SK-N-SH treated with all-trans-retinoic acid at 6 μM for 48 hours (cell line): ENCODE measurements at regions not wholly inside any gene's neighbourhood (a gene's known extent, or its start where the extent isn't known, plus 50 kb on each side); places are given as distances from the start of the nearest gene placed in this dataset.

Experiments used
- ATAC-seq: fragments of 200-7000 bp; cut with Tn5 transposase; 3 replicates; pipeline ENCODE4 v1.9.1; 2020; ENCODE audit warnings: mild to moderate bottlenecking, moderate library complexity
- ARNTL ChIP-seq: fragments of 450-650 bp; formaldehyde crosslinking; IDR thresholded peaks from 2 replicates; pipeline ENCODE4 v1.5.0; 2020; ENCODE audit warnings: low read depth, mild to moderate bottlenecking, moderate library complexity, borderline replicate concordance
- BACH2 ChIP-seq: fragments of 250-450 bp; sonication (Bioruptor Pico); IDR thresholded peaks from 2 replicates; pipeline ENCODE4 v1.9.0; 2021; ENCODE audit warnings: mild to moderate bottlenecking, borderline replicate concordance
- CSDC2 ChIP-seq: fragments of 250-450 bp; sonication (Bioruptor Pico); IDR thresholded peaks from 2 replicates; pipeline ENCODE4 v1.5.0; 2020; ENCODE audit warnings: mild to moderate bottlenecking, moderate library complexity
- ESRRG ChIP-seq: fragments of 250-450 bp; sonication (Bioruptor Pico); IDR thresholded peaks from 2 replicates; pipeline ENCODE4 v1.6.1; 2021; ENCODE audit warnings: mild to moderate bottlenecking
- GLIS3 ChIP-seq: fragments of 250-450 bp; sonication (Bioruptor Pico); IDR thresholded peaks from 2 replicates; pipeline ENCODE4 v1.5.0; 2020; ENCODE audit warnings: mild to moderate bottlenecking, moderate library complexity
- ISL1 ChIP-seq: fragments of 250-450 bp; sonication (Bioruptor Pico); IDR thresholded peaks from 2 replicates; pipeline ENCODE4 v2.1.2; 2022; ENCODE audit warnings: mild to moderate bottlenecking, moderate library complexity
- OSR1 ChIP-seq: fragments of 250-450 bp; sonication (Bioruptor Pico); IDR thresholded peaks from 2 replicates; pipeline ENCODE4 v1.8.0; 2022; ENCODE audit warnings: moderate library complexity, mild to moderate bottlenecking, inconsistent platforms
- PPARA ChIP-seq: fragments of 250-450 bp; sonication (Bioruptor Pico); IDR thresholded peaks from 2 replicates; pipeline ENCODE4 v1.5.0; 2020; ENCODE audit warnings: mild to moderate bottlenecking, borderline replicate concordance
- RARB ChIP-seq: fragments of 250-450 bp; sonication (Bioruptor Pico); IDR thresholded peaks from 2 replicates; pipeline ENCODE4 v1.8.0; 2021; ENCODE audit warnings: mild to moderate bottlenecking, moderate library complexity
- SNAI2 ChIP-seq: fragments of 250-450 bp; sonication (Bioruptor Pico); IDR thresholded peaks from 2 replicates; pipeline ENCODE4 v1.5.0; 2020; ENCODE audit warnings: mild to moderate bottlenecking, moderate library complexity
- TCF4 ChIP-seq: fragments of 250-450 bp; sonication (Bioruptor Pico); IDR thresholded peaks from 2 replicates; pipeline ENCODE4 v1.8.0; 2021; ENCODE audit warnings: mild to moderate bottlenecking, moderate library complexity, borderline replicate concordance
- TOX ChIP-seq: fragments of 250-450 bp; sonication (Bioruptor Pico); IDR thresholded peaks from 2 replicates; pipeline ENCODE4 v1.8.0; 2021; ENCODE audit warnings: mild to moderate bottlenecking, moderate library complexity, borderline replicate concordance
- ZC3H10 ChIP-seq: fragments of 250-450 bp; sonication (Bioruptor Pico); IDR thresholded peaks from 2 replicates; pipeline ENCODE4 v1.5.1; 2021; ENCODE audit warnings: mild to moderate bottlenecking, moderate library complexity
- ZFP3 ChIP-seq: fragments of 250-450 bp; sonication (Bioruptor Pico); IDR thresholded peaks from 2 replicates; pipeline ENCODE4 v1.5.0; 2020; ENCODE audit warnings: mild to moderate bottlenecking, moderate library complexity
- ZFP30 ChIP-seq: fragments of 450-650 bp; formaldehyde crosslinking; IDR thresholded peaks from 2 replicates; pipeline ENCODE4 v1.5.0; 2022; ENCODE audit warnings: mild to moderate bottlenecking, moderate library complexity
- ZNF565 ChIP-seq: fragments of 450-650 bp; formaldehyde crosslinking; conservative IDR thresholded peaks from 2 replicates; pipeline ENCODE4 v1.5.0; 2020; ENCODE audit warnings: low read depth, mild to moderate bottlenecking, moderate library complexity
- ZNF70 ChIP-seq: fragments of 450-650 bp; formaldehyde crosslinking; IDR thresholded peaks from 2 replicates; pipeline ENCODE4 v1.5.0; 2020; ENCODE audit warnings: mild to moderate bottlenecking, moderate library complexity
- ZNF8 ChIP-seq: fragments of 450-650 bp; formaldehyde crosslinking; IDR thresholded peaks from 2 replicates; pipeline ENCODE4 v1.5.0; 2020; ENCODE audit warnings: mild to moderate bottlenecking, moderate library complexity
- TF ChIP-seq, protein P1 (sequence below): fragments of 250-450 bp; sonication (Bioruptor Pico); IDR thresholded peaks from 2 replicates; pipeline ENCODE4 v1.5.1; 2021; ENCODE audit warnings: mild to moderate bottlenecking, moderate library complexity
- TF ChIP-seq, protein P2 (sequence below): fragments of 250-450 bp; sonication (Bioruptor Pico); IDR thresholded peaks from 2 replicates; pipeline ENCODE4 v1.5.0; 2020; ENCODE audit warnings: mild to moderate bottlenecking, moderate library complexity
- TF ChIP-seq, protein P3 (sequence below): fragments of 250-450 bp; sonication (Bioruptor Pico); IDR thresholded peaks from 2 replicates; pipeline ENCODE4 v1.8.0; 2021; ENCODE audit warnings: low read depth, mild to moderate bottlenecking, moderate library complexity, borderline replicate concordance
- TF ChIP-seq, protein P4 (sequence below): fragments of 250-450 bp; sonication (Bioruptor Pico); IDR thresholded peaks from 2 replicates; pipeline ENCODE4 v1.5.1; 2020; ENCODE audit warnings: low read depth, mild to moderate bottlenecking, moderate library complexity

DNA sequence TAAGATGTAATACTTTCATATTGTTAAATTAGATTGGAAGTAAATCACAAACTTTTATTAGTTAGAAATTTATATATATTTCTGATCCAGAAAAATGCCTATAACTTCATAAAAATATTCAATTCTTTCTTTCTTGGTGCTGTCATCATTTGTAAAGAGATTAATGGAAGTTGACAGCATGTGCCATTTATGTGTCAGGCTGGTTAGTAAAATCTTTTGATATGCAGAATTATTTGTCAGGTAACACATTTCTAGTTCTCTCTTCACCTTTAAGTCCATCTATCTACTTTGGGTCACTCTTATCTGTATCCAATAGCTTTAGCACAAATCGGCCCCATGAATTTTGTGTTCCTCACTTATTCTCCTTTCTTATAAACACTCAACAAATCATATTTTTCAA is 102.9 kb downstream of the ISL1 start:
- no peak for TF ChIP-seq ZFP3
- TF ChIP-seq, protein P1, sequence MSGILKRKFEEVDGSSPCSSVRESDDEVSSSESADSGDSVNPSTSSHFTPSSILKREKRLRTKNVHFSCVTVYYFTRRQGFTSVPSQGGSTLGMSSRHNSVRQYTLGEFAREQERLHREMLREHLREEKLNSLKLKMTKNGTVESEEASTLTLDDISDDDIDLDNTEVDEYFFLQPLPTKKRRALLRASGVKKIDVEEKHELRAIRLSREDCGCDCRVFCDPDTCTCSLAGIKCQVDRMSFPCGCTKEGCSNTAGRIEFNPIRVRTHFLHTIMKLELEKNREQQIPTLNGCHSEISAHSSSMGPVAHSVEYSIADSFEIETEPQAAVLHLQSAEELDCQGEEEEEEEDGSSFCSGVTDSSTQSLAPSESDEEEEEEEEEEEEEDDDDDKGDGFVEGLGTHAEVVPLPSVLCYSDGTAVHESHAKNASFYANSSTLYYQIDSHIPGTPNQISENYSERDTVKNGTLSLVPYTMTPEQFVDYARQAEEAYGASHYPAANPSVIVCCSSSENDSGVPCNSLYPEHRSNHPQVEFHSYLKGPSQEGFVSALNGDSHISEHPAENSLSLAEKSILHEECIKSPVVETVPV (CRISPR knock-in tag) = no peak
- TF ChIP-seq SNAI2 (CRISPR knock-in tag) = no peak
- no peak for TF ChIP-seq ESRRG (CRISPR knock-in tag)
- no peak for TF ChIP-seq ZC3H10
- ATAC-seq = no peak

DNA sequence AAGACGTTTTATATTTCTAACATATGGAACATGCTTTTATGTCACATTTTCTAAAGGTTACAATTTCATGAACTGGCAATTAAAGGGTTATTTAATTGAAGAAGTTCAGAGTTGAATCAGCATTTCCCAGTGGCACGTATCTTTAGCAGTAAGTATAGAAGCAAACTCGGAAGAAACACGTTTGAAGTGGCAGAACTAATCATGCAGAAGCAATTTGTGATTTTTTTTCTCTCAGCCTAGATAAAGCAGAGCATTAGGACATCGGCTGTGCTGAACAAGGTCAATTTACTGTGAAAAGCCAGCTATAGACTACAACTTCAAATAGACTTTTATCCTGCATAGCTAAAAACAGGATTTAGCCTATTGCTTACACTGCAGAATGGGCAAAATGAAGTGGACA is 104.7 kb downstream of the ISL1 start:
- TF ChIP-seq PPARA (no peak), SNAI2 (CRISPR knock-in tag) (no peak), OSR1 (CRISPR knock-in tag) (no peak), TOX (no peak), TCF4 (CRISPR knock-in tag) (no peak), ZNF70 (no peak), RARB (CRISPR knock-in tag) (no peak), BACH2 (CRISPR knock-in tag) (no peak), ZFP3 (no peak), ZNF8 (no peak), CSDC2 (CRISPR knock-in tag) (no peak), GLIS3 (no peak), ARNTL (no peak), ZNF565 (CRISPR knock-in tag) (no peak), ISL1 (CRISPR knock-in tag) (no peak), ESRRG (CRISPR knock-in tag) (no peak)
- TF ChIP-seq, protein P2, sequence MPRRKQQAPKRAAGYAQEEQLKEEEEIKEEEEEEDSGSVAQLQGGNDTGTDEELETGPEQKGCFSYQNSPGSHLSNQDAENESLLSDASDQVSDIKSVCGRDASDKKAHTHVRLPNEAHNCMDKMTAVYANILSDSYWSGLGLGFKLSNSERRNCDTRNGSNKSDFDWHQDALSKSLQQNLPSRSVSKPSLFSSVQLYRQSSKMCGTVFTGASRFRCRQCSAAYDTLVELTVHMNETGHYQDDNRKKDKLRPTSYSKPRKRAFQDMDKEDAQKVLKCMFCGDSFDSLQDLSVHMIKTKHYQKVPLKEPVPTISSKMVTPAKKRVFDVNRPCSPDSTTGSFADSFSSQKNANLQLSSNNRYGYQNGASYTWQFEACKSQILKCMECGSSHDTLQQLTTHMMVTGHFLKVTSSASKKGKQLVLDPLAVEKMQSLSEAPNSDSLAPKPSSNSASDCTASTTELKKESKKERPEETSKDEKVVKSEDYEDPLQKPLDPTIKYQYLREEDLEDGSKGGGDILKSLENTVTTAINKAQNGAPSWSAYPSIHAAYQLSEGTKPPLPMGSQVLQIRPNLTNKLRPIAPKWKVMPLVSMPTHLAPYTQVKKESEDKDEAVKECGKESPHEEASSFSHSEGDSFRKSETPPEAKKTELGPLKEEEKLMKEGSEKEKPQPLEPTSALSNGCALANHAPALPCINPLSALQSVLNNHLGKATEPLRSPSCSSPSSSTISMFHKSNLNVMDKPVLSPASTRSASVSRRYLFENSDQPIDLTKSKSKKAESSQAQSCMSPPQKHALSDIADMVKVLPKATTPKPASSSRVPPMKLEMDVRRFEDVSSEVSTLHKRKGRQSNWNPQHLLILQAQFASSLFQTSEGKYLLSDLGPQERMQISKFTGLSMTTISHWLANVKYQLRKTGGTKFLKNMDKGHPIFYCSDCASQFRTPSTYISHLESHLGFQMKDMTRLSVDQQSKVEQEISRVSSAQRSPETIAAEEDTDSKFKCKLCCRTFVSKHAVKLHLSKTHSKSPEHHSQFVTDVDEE (CRISPR knock-in tag) = no peak
- TF ChIP-seq, protein P3, sequence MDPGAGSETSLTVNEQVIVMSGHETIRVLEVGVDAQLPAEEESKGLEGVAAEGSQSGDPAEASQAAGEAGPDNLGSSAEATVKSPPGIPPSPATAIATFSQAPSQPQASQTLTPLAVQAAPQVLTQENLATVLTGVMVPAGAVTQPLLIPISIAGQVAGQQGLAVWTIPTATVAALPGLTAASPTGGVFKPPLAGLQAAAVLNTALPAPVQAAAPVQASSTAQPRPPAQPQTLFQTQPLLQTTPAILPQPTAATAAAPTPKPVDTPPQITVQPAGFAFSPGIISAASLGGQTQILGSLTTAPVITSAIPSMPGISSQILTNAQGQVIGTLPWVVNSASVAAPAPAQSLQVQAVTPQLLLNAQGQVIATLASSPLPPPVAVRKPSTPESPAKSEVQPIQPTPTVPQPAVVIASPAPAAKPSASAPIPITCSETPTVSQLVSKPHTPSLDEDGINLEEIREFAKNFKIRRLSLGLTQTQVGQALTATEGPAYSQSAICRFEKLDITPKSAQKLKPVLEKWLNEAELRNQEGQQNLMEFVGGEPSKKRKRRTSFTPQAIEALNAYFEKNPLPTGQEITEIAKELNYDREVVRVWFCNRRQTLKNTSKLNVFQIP (CRISPR knock-in tag) = no peak
- TF ChIP-seq, protein P1 (CRISPR knock-in tag) = no peak
- TF ChIP-seq, protein P4, sequence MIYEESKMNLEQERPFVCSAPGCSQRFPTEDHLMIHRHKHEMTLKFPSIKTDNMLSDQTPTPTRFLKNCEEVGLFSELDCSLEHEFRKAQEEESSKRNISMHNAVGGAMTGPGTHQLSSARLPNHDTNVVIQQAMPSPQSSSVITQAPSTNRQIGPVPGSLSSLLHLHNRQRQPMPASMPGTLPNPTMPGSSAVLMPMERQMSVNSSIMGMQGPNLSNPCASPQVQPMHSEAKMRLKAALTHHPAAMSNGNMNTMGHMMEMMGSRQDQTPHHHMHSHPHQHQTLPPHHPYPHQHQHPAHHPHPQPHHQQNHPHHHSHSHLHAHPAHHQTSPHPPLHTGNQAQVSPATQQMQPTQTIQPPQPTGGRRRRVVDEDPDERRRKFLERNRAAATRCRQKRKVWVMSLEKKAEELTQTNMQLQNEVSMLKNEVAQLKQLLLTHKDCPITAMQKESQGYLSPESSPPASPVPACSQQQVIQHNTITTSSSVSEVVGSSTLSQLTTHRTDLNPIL = no peak
- peak; percentile 45; the same call in 2 of the 3 replicates for ATAC-seq

DNA sequence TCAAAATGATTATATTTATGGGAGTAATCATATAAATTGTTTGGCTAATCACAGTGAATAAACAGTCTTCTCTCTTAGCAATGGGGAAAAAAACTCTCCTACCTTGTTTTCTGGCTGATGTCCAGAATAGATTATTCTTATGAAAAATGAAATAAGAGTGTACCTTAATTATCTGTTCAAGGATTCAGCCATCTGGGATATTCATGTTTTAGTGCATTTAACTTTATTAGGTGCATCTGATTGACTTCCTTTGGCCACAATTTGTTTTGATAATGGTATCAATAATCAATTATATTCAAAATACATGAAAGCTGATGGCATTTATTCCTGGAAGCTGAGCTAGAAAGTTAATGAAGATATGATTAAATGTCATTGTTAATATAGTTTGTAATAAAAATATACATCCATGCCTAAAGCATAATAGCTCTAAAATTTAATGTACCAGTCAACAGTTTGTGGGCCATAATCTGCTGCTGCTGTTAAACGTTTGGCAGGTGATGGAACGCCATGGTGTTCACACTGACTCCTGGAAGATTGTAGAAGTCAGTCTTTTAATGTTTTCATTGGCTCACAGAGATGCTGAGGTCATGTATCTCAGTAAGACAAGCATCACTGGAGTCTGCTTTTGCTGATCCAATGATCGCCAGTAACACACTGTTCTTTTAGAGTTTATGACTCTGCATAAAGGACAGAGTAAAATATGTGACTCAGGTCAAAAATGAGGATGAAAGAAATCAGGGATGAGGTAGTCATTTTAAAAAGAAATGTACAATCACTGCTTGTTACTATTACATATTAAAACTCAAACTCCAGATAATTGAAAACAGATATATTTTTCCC is 105.8 kb downstream of the ISL1 start:
- ATAC-seq = peak; percentile 55
- TF ChIP-seq ARNTL = no peak
- no peak for TF ChIP-seq GLIS3
- TF ChIP-seq BACH2 (CRISPR knock-in tag) = peak; percentile 96; the same call in 1 of the 2 replicates
- TF ChIP-seq ZNF70 = no peak
- TF ChIP-seq, protein P3 (CRISPR knock-in tag) = no peak
- TF ChIP-seq ESRRG (CRISPR knock-in tag) = no peak
- TF ChIP-seq, protein P2 (CRISPR knock-in tag) = peak; percentile 66; the same call in 1 of the 2 replicates
- TF ChIP-seq ISL1 (CRISPR knock-in tag) = peak; percentile 75
- TF ChIP-seq TCF4 (CRISPR knock-in tag) = peak; percentile 83; the same call in 1 of the 2 replicates
- no peak for TF ChIP-seq OSR1 (CRISPR knock-in tag)
- TF ChIP-seq ZFP30 (CRISPR knock-in tag) = no peak
- no peak for TF ChIP-seq TOX
- no peak for TF ChIP-seq CSDC2 (CRISPR knock-in tag)
- TF ChIP-seq ZC3H10 = no peak
- no peak for TF ChIP-seq RARB (CRISPR knock-in tag)
- no peak for TF ChIP-seq ZFP3
